ENCODE measurements at regions not wholly inside any gene's neighbourhood (a gene's known extent, or its start where the extent isn't known, plus 50 kb on each side); places are given as distances from the start of the nearest gene placed in this dataset.

GRCh38 chr1:189530162-189530561 is 947.5 kb downstream of the BRINP3 start:
- H3K9me3 ChIP-seq (ENCODE audit: low read length) = no peaks in the 10 kb centered on the region
- no peaks in the 10 kb centered on the region for H3K36me3 ChIP-seq (ENCODE audit: insufficient read depth, low read length)
- no peak overlapping the region for H3K4me3 ChIP-seq (ENCODE audit: low read length)
- no peaks in the 10 kb centered on the region for H3K27me3 ChIP-seq (ENCODE audit: insufficient read depth, low read length)
- no peaks in the 10 kb centered on the region for H3K4me1 ChIP-seq (ENCODE audit: insufficient read depth, low read length)
- peak overlapping the region; percentile 32 for H2AFZ ChIP-seq (ENCODE audit: low read depth, low read length)

GRCh38 chr1:189538271-189538670 is 939.4 kb downstream of the BRINP3 start:
- Histone ChIP-seq H3K4me1 (ENCODE audit: insufficient read depth, low read length) (no peaks in the 10 kb centered on the region), H3K27me3 (ENCODE audit: insufficient read depth, low read length) (no peaks in the 10 kb centered on the region), H3K4me3 (ENCODE audit: low read length) (no peak overlapping the region), H2AFZ (ENCODE audit: low read depth, low read length) (no peak overlapping the region), H3K36me3 (ENCODE audit: insufficient read depth, low read length) (no peaks in the 10 kb centered on the region), H3K9me3 (ENCODE audit: low read length) (no peaks in the 10 kb centered on the region)

DNA sequence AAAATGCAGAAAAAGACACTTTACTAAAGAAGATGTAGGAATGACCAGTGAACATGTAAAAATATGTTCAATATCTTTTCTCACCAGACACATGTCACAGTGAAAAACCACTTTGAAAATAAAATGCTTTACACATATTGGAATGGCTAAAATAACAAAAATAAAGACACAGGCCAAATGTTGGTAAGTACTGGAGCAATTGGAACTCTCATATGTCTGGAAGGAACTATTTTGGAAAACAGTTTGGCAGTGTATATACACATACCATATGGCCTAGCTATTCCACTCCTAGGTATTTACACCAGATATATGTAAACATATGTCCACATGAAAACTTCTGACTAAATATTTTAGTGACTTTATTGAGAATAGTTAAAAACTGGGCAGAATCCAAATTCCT is 927.2 kb downstream of the BRINP3 start:
- H3K36me3 ChIP-seq (ENCODE audit: insufficient read depth, low read length) = no peaks in the 10 kb centered on the region
- H3K4me3 ChIP-seq (ENCODE audit: low read length) = no peak overlapping the region
- no peaks in the 10 kb centered on the region for H3K9me3 ChIP-seq (ENCODE audit: low read length)
- no peaks in the 10 kb centered on the region for H3K27me3 ChIP-seq (ENCODE audit: insufficient read depth, low read length)
- no peaks in the 10 kb centered on the region for H3K4me1 ChIP-seq (ENCODE audit: insufficient read depth, low read length)
- H2AFZ ChIP-seq (ENCODE audit: low read depth, low read length) = no peak overlapping the region

DNA sequence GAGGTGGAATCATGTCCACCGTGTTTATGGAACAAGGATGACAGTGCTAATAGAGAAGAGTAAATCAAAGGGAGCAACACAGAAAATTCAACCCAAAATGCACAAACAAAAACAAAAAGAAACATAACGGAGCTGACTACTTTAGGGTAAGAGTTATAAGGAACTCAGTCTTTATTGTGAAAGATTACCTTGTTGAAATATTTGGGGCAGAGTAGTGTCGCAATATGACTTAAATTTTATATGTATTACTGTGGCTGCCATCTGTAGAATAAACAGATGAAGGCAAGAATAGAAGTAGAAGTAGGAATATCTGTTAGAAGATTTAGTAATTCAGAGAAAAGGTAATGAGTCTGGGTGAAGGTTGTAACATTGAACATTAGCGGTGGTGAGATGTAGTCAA is 913.9 kb downstream of the BRINP3 start:
- Histone ChIP-seq H2AFZ (ENCODE audit: low read depth, low read length) (peak overlapping the region; percentile 54), H3K27me3 (ENCODE audit: insufficient read depth, low read length) (no peaks in the 10 kb centered on the region), H3K4me3 (ENCODE audit: low read length) (no peak overlapping the region), H3K36me3 (ENCODE audit: insufficient read depth, low read length) (no peaks in the 10 kb centered on the region), H3K4me1 (ENCODE audit: insufficient read depth, low read length) (no peaks in the 10 kb centered on the region), H3K9me3 (ENCODE audit: low read length) (no peaks in the 10 kb centered on the region)

- Histone ChIP-seq H3K27me3 (ENCODE audit: insufficient read depth, low read length) (no peaks in the 10 kb centered on the region), H3K4me1 (ENCODE audit: insufficient read depth, low read length) (no peaks in the 10 kb centered on the region), H3K4me3 (ENCODE audit: low read length) (no peak overlapping the region), H2AFZ (ENCODE audit: low read depth, low read length) (no peak overlapping the region), H3K36me3 (ENCODE audit: insufficient read depth, low read length) (no peaks in the 10 kb centered on the region), H3K9me3 (ENCODE audit: low read length) (no peaks in the 10 kb centered on the region)
Measured at GRCh38 chr1:189567890-189568289, 909.8 kb downstream of the BRINP3 start.

GRCh38 chr1:189596197-189596596 is 881.5 kb downstream of the BRINP3 start:
- no peaks in the 10 kb centered on the region for H3K27me3 ChIP-seq (ENCODE audit: insufficient read depth, low read length)
- no peaks in the 10 kb centered on the region for H3K9me3 ChIP-seq (ENCODE audit: low read length)
- no peak overlapping the region for H3K4me3 ChIP-seq (ENCODE audit: low read length)
- no peaks in the 10 kb centered on the region for H3K36me3 ChIP-seq (ENCODE audit: insufficient read depth, low read length)
- no peak overlapping the region for H2AFZ ChIP-seq (ENCODE audit: low read depth, low read length)
- no peaks in the 10 kb centered on the region for H3K4me1 ChIP-seq (ENCODE audit: insufficient read depth, low read length)

DNA sequence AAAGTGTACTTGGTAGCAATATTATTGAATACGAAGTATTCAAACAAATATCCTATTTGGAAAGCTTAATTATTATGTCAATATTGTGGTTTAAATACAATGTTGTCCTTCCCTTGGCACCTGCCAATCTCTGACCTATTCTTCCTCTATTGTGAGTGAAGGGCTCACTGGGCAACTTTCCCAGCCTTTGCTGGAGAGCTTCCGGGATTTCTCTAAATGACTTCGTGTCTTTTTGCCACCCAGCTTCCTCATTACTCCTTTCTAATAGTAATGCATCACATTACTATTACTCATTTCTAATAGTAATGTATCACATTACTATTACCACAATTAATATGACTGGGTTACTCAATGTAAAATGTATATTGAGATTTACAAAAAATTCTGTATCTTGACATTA is 880.6 kb downstream of the BRINP3 start:
- H3K36me3 ChIP-seq (ENCODE audit: insufficient read depth, low read length) = no peaks in the 10 kb centered on the region
- no peak overlapping the region for H2AFZ ChIP-seq (ENCODE audit: low read depth, low read length)
- no peak overlapping the region for H3K4me3 ChIP-seq (ENCODE audit: low read length)
- H3K9me3 ChIP-seq (ENCODE audit: low read length) = no peaks in the 10 kb centered on the region
- no peaks in the 10 kb centered on the region for H3K4me1 ChIP-seq (ENCODE audit: insufficient read depth, low read length)
- H3K27me3 ChIP-seq (ENCODE audit: insufficient read depth, low read length) = no peaks in the 10 kb centered on the region

DNA sequence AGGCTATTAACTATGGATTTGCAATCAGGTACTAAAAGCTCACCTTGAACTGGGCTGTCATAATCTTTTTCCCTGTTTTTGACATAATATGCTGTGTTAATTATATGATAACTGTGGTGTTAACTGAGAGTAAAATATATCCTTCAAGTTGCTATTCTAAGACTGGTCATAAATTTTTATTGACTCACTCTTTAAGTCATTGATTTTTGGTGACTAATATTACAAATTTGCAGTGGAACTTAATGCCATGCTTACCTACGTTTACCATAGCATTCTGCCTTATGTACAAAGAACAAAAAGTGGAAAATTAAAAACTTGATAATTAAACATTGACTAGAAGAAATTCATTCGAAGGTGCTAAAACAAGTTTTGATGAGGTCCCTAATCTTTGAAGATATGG is 872.4 kb downstream of the BRINP3 start:
- H3K4me3 ChIP-seq (ENCODE audit: low read length) = no peak overlapping the region

DNA sequence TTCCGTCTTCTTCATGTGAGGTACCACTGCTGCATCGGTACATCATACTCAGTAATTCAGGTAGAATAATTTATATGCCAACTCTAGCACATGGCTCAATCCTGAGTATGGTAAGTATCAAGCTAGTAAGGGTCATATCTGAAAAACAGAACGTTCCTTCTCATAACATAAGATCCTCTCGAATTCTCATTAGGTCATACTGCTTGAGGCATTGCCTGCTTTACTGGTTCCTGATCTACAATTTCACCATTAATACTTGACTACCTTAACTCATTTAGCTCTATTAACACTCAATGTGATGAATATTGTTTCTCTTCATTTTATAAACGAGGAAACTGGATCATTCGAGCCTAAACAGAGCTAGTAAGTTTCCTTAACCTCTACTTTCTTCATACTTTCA is 871.6 kb downstream of the BRINP3 start:
- no peak overlapping the region for H3K4me3 ChIP-seq (ENCODE audit: low read length)
- no peaks in the 10 kb centered on the region for H3K27me3 ChIP-seq (ENCODE audit: insufficient read depth, low read length)
- no peak overlapping the region for H2AFZ ChIP-seq (ENCODE audit: low read depth, low read length)
- H3K36me3 ChIP-seq (ENCODE audit: insufficient read depth, low read length) = no peaks in the 10 kb centered on the region
- no peaks in the 10 kb centered on the region for H3K4me1 ChIP-seq (ENCODE audit: insufficient read depth, low read length)
- H3K9me3 ChIP-seq (ENCODE audit: low read length) = no peaks in the 10 kb centered on the region

More for the DNA sequence above, 872.4 kb downstream of the BRINP3 start:
- Histone ChIP-seq H3K36me3 (ENCODE audit: insufficient read depth, low read length) (no peaks in the 10 kb centered on the region), H3K27me3 (ENCODE audit: insufficient read depth, low read length) (no peaks in the 10 kb centered on the region), H3K9me3 (ENCODE audit: low read length) (no peaks in the 10 kb centered on the region), H2AFZ (ENCODE audit: low read depth, low read length) (no peak overlapping the region), H3K4me1 (ENCODE audit: insufficient read depth, low read length) (no peaks in the 10 kb centered on the region)

GRCh38 chr1:189606795-189607476 is 870.7 kb downstream of the BRINP3 start:
- Histone ChIP-seq H3K4me3 (ENCODE audit: low read length) (no peak overlapping the region), H3K36me3 (ENCODE audit: insufficient read depth, low read length) (no peaks in the 10 kb centered on the region), H3K27me3 (ENCODE audit: insufficient read depth, low read length) (no peaks in the 10 kb centered on the region), H3K4me1 (ENCODE audit: insufficient read depth, low read length) (no peaks in the 10 kb centered on the region), H3K9me3 (ENCODE audit: low read length) (no peaks in the 10 kb centered on the region), H2AFZ (ENCODE audit: low read depth, low read length) (no peak overlapping the region)

DNA sequence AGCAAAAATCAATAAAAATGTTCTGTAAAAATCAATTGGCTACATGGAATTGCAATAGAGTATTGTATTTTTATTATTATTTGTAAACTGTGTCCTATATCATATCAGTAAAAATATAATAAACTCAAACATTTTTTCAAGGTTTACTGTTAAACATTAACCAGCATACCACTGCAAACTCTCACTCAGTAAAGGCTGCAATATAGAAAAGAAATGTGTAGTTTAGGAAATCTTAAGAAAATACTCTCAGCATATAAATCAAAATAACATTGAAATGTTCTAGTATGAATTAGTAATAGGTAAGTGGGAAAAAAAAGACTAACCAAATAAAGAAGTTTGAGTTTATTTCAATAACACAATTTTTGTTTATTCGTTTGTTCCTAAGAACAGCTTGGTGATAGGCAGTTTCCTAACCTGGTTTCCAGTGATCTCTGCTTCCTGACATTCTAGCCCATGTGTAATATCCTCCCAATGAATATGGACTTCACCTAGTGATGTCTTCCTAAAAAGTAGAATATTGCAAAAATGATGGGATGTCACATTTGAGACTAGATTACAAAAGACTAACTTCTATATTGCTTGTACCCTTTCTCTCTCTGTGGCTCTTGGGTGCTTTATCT is 870.1 kb downstream of the BRINP3 start:
- Histone ChIP-seq H3K27me3 (ENCODE audit: insufficient read depth, low read length) (no peaks in the 10 kb centered on the region), H3K9me3 (ENCODE audit: low read length) (no peaks in the 10 kb centered on the region), H3K4me3 (ENCODE audit: low read length) (no peak overlapping the region), H3K4me1 (ENCODE audit: insufficient read depth, low read length) (no peaks in the 10 kb centered on the region), H3K36me3 (ENCODE audit: insufficient read depth, low read length) (no peaks in the 10 kb centered on the region), H2AFZ (ENCODE audit: low read depth, low read length) (no peak overlapping the region)

GRCh38 chr1:189609167-189609566 is 868.5 kb downstream of the BRINP3 start:
- H3K4me3 ChIP-seq (ENCODE audit: low read length) = no peak overlapping the region
- H3K9me3 ChIP-seq (ENCODE audit: low read length) = no peaks in the 10 kb centered on the region
- H3K27me3 ChIP-seq (ENCODE audit: insufficient read depth, low read length) = no peaks in the 10 kb centered on the region
- H2AFZ ChIP-seq (ENCODE audit: low read depth, low read length) = no peak overlapping the region
- H3K4me1 ChIP-seq (ENCODE audit: insufficient read depth, low read length) = no peaks in the 10 kb centered on the region
- H3K36me3 ChIP-seq (ENCODE audit: insufficient read depth, low read length) = no peaks in the 10 kb centered on the region

- Histone ChIP-seq H3K9me3 (ENCODE audit: low read length) (no peaks in the 10 kb centered on the region), H3K36me3 (ENCODE audit: insufficient read depth, low read length) (no peaks in the 10 kb centered on the region), H3K4me1 (ENCODE audit: insufficient read depth, low read length) (no peaks in the 10 kb centered on the region)
Measured at GRCh38 chr1:189616893-189617292, 860.8 kb downstream of the BRINP3 start.

More at GRCh38 chr1:189616893-189617292, 860.8 kb downstream of the BRINP3 start:
- Histone ChIP-seq H3K27me3 (ENCODE audit: insufficient read depth, low read length) (no peaks in the 10 kb centered on the region), H3K4me3 (ENCODE audit: low read length) (no peak overlapping the region), H2AFZ (ENCODE audit: low read depth, low read length) (no peak overlapping the region)

Data from neuron (in vitro differentiated cells).